ENCODE measurements at regions not wholly inside any gene's neighbourhood (a gene's known extent, or its start where the extent isn't known, plus 50 kb on each side); places are given as distances from the start of the nearest gene placed in this dataset.

GRCh38 chr10:3995302-3996210 is 210.5 kb upstream of the KLF6 start:
- TF ChIP-seq MAX (IDR thresholded peaks at IDR 0.05): no peak
- no peak for TF ChIP-seq EP300 (IDR thresholded peaks at IDR 0.05; ENCODE audit: borderline replicate concordance)
- TF ChIP-seq RAD21 (IDR thresholded peaks at IDR 0.05; ENCODE audit: low read depth): no peak
- no peak for TF ChIP-seq CEBPB (IDR thresholded peaks at IDR 0.05)
- TF ChIP-seq TAF1 (IDR thresholded peaks at IDR 0.05; ENCODE audit: low read depth): no peak
- no peak for TF ChIP-seq TCF12 (IDR thresholded peaks at IDR 0.05; ENCODE audit: low read depth)
- no peak for TF ChIP-seq YY1 (IDR thresholded peaks at IDR 0.05; ENCODE audit: low read depth)
- no peak for TF ChIP-seq ZBTB7A (IDR thresholded peaks at IDR 0.05; ENCODE audit: low read depth)

All from Ishikawa (cell line).